Ovary (tissue), 3 donors: ENCODE measurements at regions not wholly inside any gene's neighbourhood (a gene's known extent, or its start where the extent isn't known, plus 50 kb on each side); places are given as distances from the start of the nearest gene placed in this dataset.

Source experiments
- EP300 ChIP-seq: sonication (generic); formaldehyde crosslinking; IDR thresholded peaks from one replicate; pipeline ENCODE4 v1.6.1; 2017; ENCODE audit warnings: antibody characterized with exemption
- TF ChIP-seq, protein P1 (sequence below), 3 donors: fragments of 450-650 bp in 2 of 3; fragments of 200-600 bp in 1 of 3; IDR thresholded peaks; one replicate each; pipeline versions ENCODE4 v1.5.1 to v1.8.0; 2016 to 2022; ENCODE audit warnings: antibody characterized with exemption in 3 of 3, mild to moderate bottlenecking in 1 of 3
- donor health status: DM: no; HTN: no; CAD: no.

DNA sequence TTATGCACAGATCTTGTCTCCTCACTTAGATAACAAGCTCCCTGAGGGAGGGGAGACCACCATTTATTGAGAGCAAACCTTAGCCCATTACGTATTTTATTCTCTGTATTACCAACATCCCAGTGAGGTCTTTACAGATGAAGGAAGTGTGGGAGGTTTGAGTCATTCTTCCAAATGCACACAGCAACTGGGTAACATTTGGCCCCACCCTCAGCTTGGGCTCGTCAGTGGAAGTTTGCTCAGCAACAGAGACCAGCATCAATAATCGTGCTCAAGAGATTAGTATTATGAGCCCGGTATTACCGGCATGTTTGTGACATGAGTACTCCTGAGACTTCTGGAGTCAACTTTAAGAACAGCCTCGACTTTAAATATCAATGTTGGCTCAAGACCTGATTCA is 168.6 kb downstream of the ETAA1 start:
- TF ChIP-seq, protein P1, sequence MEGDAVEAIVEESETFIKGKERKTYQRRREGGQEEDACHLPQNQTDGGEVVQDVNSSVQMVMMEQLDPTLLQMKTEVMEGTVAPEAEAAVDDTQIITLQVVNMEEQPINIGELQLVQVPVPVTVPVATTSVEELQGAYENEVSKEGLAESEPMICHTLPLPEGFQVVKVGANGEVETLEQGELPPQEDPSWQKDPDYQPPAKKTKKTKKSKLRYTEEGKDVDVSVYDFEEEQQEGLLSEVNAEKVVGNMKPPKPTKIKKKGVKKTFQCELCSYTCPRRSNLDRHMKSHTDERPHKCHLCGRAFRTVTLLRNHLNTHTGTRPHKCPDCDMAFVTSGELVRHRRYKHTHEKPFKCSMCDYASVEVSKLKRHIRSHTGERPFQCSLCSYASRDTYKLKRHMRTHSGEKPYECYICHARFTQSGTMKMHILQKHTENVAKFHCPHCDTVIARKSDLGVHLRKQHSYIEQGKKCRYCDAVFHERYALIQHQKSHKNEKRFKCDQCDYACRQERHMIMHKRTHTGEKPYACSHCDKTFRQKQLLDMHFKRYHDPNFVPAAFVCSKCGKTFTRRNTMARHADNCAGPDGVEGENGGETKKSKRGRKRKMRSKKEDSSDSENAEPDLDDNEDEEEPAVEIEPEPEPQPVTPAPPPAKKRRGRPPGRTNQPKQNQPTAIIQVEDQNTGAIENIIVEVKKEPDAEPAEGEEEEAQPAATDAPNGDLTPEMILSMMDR (IDR thresholded peaks at IDR 0.05): no peak
- no peak for TF ChIP-seq EP300
